H9 (cell line): ENCODE measurements at regions not wholly inside any gene's neighbourhood (a gene's known extent, or its start where the extent isn't known, plus 50 kb on each side); places are given as distances from the start of the nearest gene placed in this dataset.

Experiments
- DNase-seq: peaks from one replicate; pipeline ENCODE4 v3.0.0-alpha.2; 2017
- H2AFZ ChIP-seq: one replicate; pipeline ENCODE4 v1.6.1; 2013; ENCODE audit warnings: mild to moderate bottlenecking, low read length, control low read depth, moderate library complexity
- H2AK5ac ChIP-seq: 2 replicates; pipeline ENCODE4 v1.6.1; 2013; ENCODE audit warnings: low read length, control low read depth, mixed read lengths; ENCODE audit not compliant: insufficient read length
- H2BK120ac ChIP-seq: one replicate; pipeline ENCODE4 v1.6.1; 2013; ENCODE audit warnings: low read depth, mild to moderate bottlenecking, low read length, control low read depth, inconsistent platforms; ENCODE audit not compliant: poor library complexity, severe bottlenecking
- H2BK12ac ChIP-seq: 2 replicates; pipeline ENCODE4 v1.6.1; 2013; ENCODE audit warnings: low read length, control low read depth, mixed read lengths, low read depth; ENCODE audit not compliant: insufficient read length
- H2BK15ac ChIP-seq: 2 replicates; pipeline ENCODE4 v1.6.1; 2013; ENCODE audit warnings: low read depth, low read length, control low read depth
- H2BK20ac ChIP-seq: one replicate; pipeline ENCODE4 v1.6.1; 2013; ENCODE audit warnings: low read depth, mild to moderate bottlenecking, low read length, control low read depth, inconsistent platforms; ENCODE audit not compliant: poor library complexity, severe bottlenecking
- H2BK5ac ChIP-seq: 2 replicates; pipeline ENCODE4 v1.6.1; 2013; ENCODE audit warnings: low read length, control low read depth, mixed read lengths; ENCODE audit not compliant: insufficient read length
- H3K14ac ChIP-seq: 2 replicates; pipeline ENCODE4 v1.6.1; 2013; ENCODE audit warnings: low read length, control low read depth; ENCODE audit not compliant: insufficient read depth
- H3K18ac ChIP-seq: 2 replicates; pipeline ENCODE4 v1.6.1; 2013; ENCODE audit warnings: low read depth, mild to moderate bottlenecking, mixed read lengths, low read length, control low read depth; ENCODE audit not compliant: insufficient read length
- H3K23ac ChIP-seq: 2 replicates; pipeline ENCODE4 v1.6.1; 2013; ENCODE audit warnings: low read length, control low read depth, mixed read lengths, low read depth; ENCODE audit not compliant: insufficient read length
- H3K23me2 ChIP-seq: 2 replicates; pipeline ENCODE4 v1.6.1; 2013; ENCODE audit warnings: low read depth, mild to moderate bottlenecking, mixed read lengths, low read length, control low read depth; ENCODE audit not compliant: insufficient read length, poor library complexity, severe bottlenecking
- H3K27ac ChIP-seq: 2 replicates; pipeline ENCODE4 v1.5.1; 2013; ENCODE audit warnings: low read length, control low read depth, mixed read lengths, low read depth; ENCODE audit not compliant: insufficient read length
- H3K27me3 ChIP-seq: 2 replicates; pipeline ENCODE4 v1.6.1; 2013; ENCODE audit warnings: low read length, control low read depth, inconsistent platforms; ENCODE audit not compliant: insufficient read depth
- H3K4ac ChIP-seq: 2 replicates; pipeline ENCODE4 v1.6.1; 2013; ENCODE audit warnings: low read depth, mild to moderate bottlenecking, control low read depth, inconsistent platforms, low read length, moderate library complexity
- H3K4me1 ChIP-seq: 2 replicates; pipeline ENCODE4 v1.6.1; 2013; ENCODE audit warnings: low read length, control low read depth, inconsistent platforms; ENCODE audit not compliant: insufficient read depth
- H3K4me2 ChIP-seq: 2 replicates; pipeline ENCODE4 v1.6.1; 2013; ENCODE audit warnings: low read length, control low read depth, mixed read lengths; ENCODE audit not compliant: insufficient read length, insufficient read depth
- H3K56ac ChIP-seq: 2 replicates; pipeline ENCODE4 v1.6.1; 2013; ENCODE audit warnings: low read depth, mild to moderate bottlenecking, mixed read lengths, low read length, control low read depth; ENCODE audit not compliant: insufficient read length
- H3K79me1 ChIP-seq: 2 replicates; pipeline ENCODE4 v1.6.1; 2013; ENCODE audit warnings: low read depth, mild to moderate bottlenecking, moderate library complexity, low read length, control low read depth, inconsistent platforms; ENCODE audit not compliant: insufficient read depth, poor library complexity, severe bottlenecking
- H3K79me2 ChIP-seq: 2 replicates; pipeline ENCODE4 v1.6.1; 2013; ENCODE audit warnings: low read length, control low read depth, inconsistent platforms; ENCODE audit not compliant: insufficient read depth
- H3K9ac ChIP-seq: 2 replicates; pipeline ENCODE4 v1.6.1; 2013; ENCODE audit warnings: low read length, control low read depth, mixed read lengths; ENCODE audit not compliant: insufficient read length; ENCODE audit errors: extremely low read depth
- H3K9me3 ChIP-seq: one replicate; pipeline ENCODE4 v1.6.1; 2013; ENCODE audit warnings: low read depth, low read length, inconsistent platforms; ENCODE audit not compliant: control insufficient read depth
- H3T11ph ChIP-seq: one replicate; pipeline ENCODE4 v1.6.1; 2013; ENCODE audit warnings: mild to moderate bottlenecking, low read length, control low read depth, inconsistent platforms
- H4K20me1 ChIP-seq: one replicate; pipeline ENCODE4 v1.6.1; 2013; ENCODE audit not compliant: control insufficient read depth, insufficient read length, insufficient read depth
- H4K5ac ChIP-seq: 2 replicates; pipeline ENCODE4 v1.6.1; 2013; ENCODE audit warnings: low read depth, mild to moderate bottlenecking, mixed read lengths, low read length, control low read depth; ENCODE audit not compliant: insufficient read length
- H4K8ac ChIP-seq: replicated peaks from 2 replicates; pipeline ENCODE4 v1.6.1; 2013; ENCODE audit warnings: low read length, control low read depth, mixed read lengths, low read depth; ENCODE audit not compliant: insufficient read length
- H4K91ac ChIP-seq: 2 replicates; pipeline ENCODE4 v1.6.1; 2013; ENCODE audit warnings: low read depth, mild to moderate bottlenecking, moderate library complexity, mixed read lengths, low read length, control low read depth; ENCODE audit not compliant: insufficient read length
- H3K27ac Mint-ChIP-seq, 3 experiments: 2 replicates in 2 of 3; 3 replicates in 1 of 3; pipeline ENCODE4 v1.8.0; 2020 to 2021; ENCODE audit warnings: mixed read lengths in 3 of 3, mild to moderate bottlenecking in 1 of 3, moderate library complexity in 1 of 3
- H3K27me3 Mint-ChIP-seq: 2 replicates; pipeline ENCODE4 v1.8.0; 2021; ENCODE audit warnings: low read depth, mild to moderate bottlenecking, moderate library complexity, mixed read lengths
- H3K36me3 Mint-ChIP-seq, 3 experiments: 2 replicates in 2 of 3; 3 replicates in 1 of 3; pipeline ENCODE4 v1.8.0; 2020 to 2021; ENCODE audit warnings: low read depth in 3 of 3, mixed read lengths in 3 of 3; ENCODE audit not compliant: insufficient read depth in 1 of 3
- H3K4me1 Mint-ChIP-seq, 2 experiments: 2 replicates each; pipeline ENCODE4 v1.8.0; 2020; ENCODE audit warnings: mixed read lengths in 2 of 2
- H3K4me3 Mint-ChIP-seq, 2 experiments: 2 replicates in 1 of 2; 3 replicates in 1 of 2; pipeline ENCODE4 v1.8.0; 2020 to 2021; ENCODE audit warnings: mild to moderate bottlenecking in 2 of 2, mixed read lengths in 2 of 2, moderate library complexity in 1 of 2
- H3K9me3 Mint-ChIP-seq, 2 experiments: 2 replicates in 1 of 2; 3 replicates in 1 of 2; pipeline ENCODE4 v1.8.0; 2020; ENCODE audit warnings: mild to moderate bottlenecking in 2 of 2, mixed read lengths in 2 of 2, moderate library complexity in 1 of 2
- CTCF ChIP-seq: fragments of 200-600 bp; sonication (generic); conservative IDR thresholded peaks from 3 replicates; pipeline ENCODE4 v1.8.0; 2021; ENCODE audit warnings: antibody characterized with exemption, mild to moderate bottlenecking
- WGBS: extraction: QIAGEN DNeasy Blood & Tissue Kit; methylation state at CpG from one replicate; pipeline ENCODE4 v1.1.7; 2013; ENCODE audit warnings: missing lambda C conversion rate, low lambda C conversion rate, mixed read lengths; ENCODE audit not compliant: insufficient read length; ENCODE audit errors: extremely low coverage; 5-methylcytosine and 5-hydroxymethylcytosine counted together

DNA sequence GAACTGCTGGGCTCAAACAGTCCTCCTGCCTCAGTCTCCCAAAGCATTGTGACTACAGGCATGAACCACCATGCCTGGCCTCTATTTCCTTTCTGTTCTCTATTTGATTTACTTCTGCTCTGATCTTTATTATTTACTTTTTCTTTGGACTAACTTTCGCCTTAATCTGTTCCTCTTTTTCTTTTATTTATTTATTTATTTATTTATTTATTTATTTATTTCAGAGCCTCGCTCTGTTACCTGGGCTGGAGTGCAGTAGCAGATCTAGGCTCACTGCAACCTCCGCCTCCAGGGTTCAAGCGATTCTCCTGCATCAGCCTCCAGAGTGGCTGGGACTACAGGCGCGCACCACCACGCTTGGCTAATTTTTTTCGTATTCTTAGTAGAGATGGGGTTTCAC, 1158.3 kb upstream of the GOT2 start:
- no peak overlapping the region for H2AFZ ChIP-seq
- no peak overlapping the region for H3K23ac ChIP-seq
- peaks cover 8 to 9% of the 10 kb centered on the region in 2 experiments; a peak in 4 of 5 replicates for H3K9me3 Mint-ChIP-seq
- H2BK5ac ChIP-seq = no peak overlapping the region
- no peak for TF ChIP-seq CTCF
- no peak overlapping the region for H2AK5ac ChIP-seq
- H3K9me3 ChIP-seq = no peaks in the 10 kb centered on the region
- no peak overlapping the region for H3T11ph ChIP-seq
- WGBS = no CpG with 5 or more reads among the region's 8 CpGs
- H4K20me1 ChIP-seq = no peaks in the 10 kb centered on the region
- H3K9ac ChIP-seq = no peak overlapping the region
- no peak overlapping the region for H3K4me2 ChIP-seq
- no peak overlapping the region for H3K27ac Mint-ChIP-seq
- no peak overlapping the region for H4K91ac ChIP-seq
- H2BK15ac ChIP-seq = no peak overlapping the region
- H2BK20ac ChIP-seq = no peak overlapping the region
- no peak overlapping the region for H4K8ac ChIP-seq
- no peaks in the 10 kb centered on the region for H3K23me2 ChIP-seq
- no peak overlapping the region for H3K14ac ChIP-seq
- peaks cover 5 to 7% of the 10 kb centered on the region in 2 experiments; a peak in 3 of 4 replicates for H3K4me1 Mint-ChIP-seq
- no peak overlapping the region for H3K4me3 Mint-ChIP-seq
- no peaks in the 10 kb centered on the region for H3K27me3 Mint-ChIP-seq
- H3K4me1 ChIP-seq = no peaks in the 10 kb centered on the region
- H2BK12ac ChIP-seq = no peak overlapping the region
- H3K4ac ChIP-seq = no peak overlapping the region
- H3K27me3 ChIP-seq = no peaks in the 10 kb centered on the region
- no peak overlapping the region for H3K18ac ChIP-seq
- no peak overlapping the region for H3K56ac ChIP-seq
- no peak for DNase-seq
- no peak overlapping the region for H3K27ac ChIP-seq
- H3K79me2 ChIP-seq = no peaks in the 10 kb centered on the region
- no peak overlapping the region for H2BK120ac ChIP-seq
- no peak overlapping the region for H4K5ac ChIP-seq
- no peaks in the 10 kb centered on the region for H3K79me1 ChIP-seq
- peaks cover 0 to 11% (median 0%) of the 10 kb centered on the region in 3 experiments; a peak in 1 of 7 replicates for H3K36me3 Mint-ChIP-seq
